GM18499 (cell line): ENCODE measurements at regions not wholly inside any gene's neighbourhood (a gene's known extent, or its start where the extent isn't known, plus 50 kb on each side); places are given as distances from the start of the nearest gene placed in this dataset.
"Not testable (repeated sequence)": the region's sequence is repeated elsewhere in the genome, so short reads cannot be mapped to it uniquely, and the experiment has no call there.

Experiments
- ATAC-seq: cut with Tn5 transposase; IDR thresholded peaks from one replicate; pipeline ENCODE4 v1.9.1; 2021; ENCODE audit warnings: moderate number of reproducible peaks; ENCODE audit not compliant: insufficient read depth, unreplicated experiment

DNA sequence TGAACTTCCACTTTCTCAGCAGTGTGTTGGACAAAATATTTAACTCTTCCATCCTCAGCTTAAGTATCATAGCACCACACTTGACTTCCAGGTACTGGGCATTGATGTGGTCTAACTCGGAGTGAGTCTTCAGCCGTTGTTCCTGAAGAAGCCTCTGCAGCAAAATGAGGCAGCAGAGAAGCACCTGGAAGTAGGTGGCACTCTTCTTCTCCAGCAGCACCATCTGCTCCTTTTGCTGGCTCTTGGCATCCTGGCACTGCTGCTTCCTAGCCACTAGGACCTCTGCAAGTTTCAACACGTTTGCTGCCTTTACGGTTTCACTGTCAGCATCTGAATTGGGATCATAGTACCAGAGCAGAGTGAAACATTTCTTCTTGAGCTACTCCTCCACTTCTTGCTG lies 162.5 kb upstream of the GORAB start:
- no peak for ATAC-seq

DNA sequence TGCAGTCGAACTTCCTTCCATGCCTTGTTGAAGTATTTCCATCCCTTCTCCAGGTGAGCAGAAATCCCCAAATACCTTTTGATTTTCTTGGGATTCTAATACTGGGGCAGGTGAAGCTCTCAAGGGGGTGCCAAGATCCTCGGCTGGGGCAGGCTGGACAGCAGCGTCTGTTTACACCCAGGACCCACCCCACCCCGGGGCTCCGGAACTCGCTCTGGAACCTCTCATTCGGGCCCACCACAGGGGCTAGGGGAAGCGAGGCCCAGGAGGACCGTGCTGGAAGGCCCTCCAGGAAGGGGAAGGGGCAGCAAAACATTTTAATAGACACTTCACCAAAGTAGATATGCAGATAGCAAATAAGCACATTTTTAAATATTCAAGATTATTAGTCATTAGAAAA lies 161.9 kb upstream of the GORAB start:
- ATAC-seq: no peak

DNA sequence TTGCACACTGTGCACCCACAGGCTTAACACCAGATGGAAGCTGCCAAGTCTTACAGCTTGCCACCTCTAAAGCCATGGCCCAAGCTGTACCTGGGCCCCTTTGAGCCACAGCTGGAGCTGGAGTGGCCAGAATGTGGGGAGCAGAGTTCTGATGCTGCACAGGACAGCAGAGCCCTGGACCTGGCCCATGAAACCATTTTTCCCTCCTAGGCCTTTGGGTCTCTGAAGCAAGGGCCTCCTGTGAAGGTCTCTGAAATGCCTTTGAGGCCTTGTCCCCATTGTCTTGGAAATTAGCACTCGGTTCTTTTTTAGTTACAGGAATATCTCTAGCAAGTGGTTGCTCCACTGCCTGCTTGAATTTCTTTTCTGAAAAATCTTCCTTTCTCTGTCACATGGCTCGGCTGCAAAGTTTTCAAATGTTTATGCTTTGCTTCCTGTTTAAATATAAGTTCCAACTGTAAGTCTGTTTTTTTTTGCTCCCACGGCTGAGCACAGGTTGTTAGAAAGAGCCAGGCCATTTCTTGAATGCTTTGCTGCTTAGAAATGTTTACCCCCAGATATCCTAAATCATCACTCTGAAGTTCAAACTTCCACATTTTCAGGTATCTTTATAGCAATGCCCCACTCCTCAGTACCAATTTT lies 156.8 kb upstream of the GORAB start:
- ATAC-seq: no peak

DNA sequence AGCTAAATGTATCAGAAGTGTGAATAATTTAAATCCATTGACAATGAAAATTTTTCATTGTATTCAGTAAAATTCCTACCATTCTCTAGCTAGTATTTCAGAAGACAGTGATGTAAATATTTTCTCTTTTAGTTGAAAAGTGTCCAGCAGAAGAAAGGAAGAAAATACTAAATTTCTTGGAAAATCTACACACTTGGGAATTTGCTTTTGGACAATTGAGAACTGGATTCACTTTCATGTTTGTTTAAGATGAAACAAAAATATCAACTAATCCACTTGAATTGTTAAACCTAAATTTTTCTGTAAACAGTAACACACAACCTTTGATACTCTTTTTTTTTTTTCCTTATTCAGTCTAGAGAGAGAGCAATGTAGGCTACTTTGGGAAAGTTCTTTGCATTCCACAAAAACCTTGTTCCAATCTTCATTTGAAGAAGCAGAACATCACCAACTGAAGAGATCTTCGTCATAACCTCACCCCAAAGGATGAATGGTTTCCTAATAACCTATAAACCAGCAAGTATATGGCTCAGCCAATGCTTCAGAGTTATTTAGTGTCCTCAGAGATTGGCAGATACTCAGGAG lies 155.1 kb upstream of the GORAB start:
- no peak for ATAC-seq

DNA sequence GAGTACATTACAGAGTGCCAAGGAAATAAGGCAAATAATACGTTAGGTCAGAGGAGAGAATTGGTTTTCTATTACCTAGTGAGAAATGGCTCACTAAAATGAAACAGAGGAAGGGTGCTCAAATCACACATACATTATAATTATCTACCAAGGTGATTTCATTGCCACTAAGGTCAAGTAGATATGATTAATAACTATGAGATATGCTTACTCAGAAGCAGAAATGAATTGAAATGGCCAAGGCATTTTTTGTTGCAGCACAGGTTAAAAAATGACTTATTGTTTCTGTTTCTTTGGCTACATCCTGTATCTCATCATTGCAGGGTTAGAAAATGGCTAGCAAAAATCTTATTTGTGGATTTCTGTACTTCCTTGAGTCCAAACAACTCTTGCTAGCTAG lies 154.5 kb upstream of the GORAB start:
- ATAC-seq: no peak

DNA sequence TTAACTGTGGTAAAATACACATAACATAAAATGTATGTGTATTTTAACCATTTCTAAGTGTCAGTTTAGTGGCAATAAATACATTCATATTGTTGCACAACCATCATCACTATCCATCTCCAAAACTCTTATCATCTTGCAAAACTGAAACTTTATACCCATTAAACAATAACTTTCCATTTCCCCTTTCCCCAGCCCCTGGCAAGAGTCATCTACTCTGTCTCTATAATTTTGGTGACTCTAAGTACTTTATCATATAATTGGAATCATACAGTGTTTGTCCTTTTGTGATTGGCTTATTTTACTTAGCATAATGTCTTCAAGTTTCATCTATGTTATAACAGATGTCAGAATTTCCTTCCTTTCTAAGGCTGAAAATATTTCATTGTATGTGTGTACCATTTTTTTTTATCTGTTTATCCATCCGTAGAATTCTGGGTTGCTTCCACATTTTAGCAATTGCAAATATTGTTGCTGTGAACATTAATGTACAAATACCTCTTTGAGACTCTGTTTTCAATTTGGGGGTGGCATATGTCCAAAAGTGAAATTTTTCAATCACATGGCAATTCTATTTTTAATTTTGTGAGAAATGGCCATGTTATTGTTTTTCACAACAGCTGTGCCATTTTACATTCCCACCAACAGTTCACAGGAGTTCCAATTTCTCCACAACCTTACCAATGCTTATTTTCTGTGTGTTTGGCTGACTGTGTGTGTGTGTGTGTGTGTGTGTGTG lies 153.9 kb upstream of the GORAB start:
- no peak for ATAC-seq

DNA sequence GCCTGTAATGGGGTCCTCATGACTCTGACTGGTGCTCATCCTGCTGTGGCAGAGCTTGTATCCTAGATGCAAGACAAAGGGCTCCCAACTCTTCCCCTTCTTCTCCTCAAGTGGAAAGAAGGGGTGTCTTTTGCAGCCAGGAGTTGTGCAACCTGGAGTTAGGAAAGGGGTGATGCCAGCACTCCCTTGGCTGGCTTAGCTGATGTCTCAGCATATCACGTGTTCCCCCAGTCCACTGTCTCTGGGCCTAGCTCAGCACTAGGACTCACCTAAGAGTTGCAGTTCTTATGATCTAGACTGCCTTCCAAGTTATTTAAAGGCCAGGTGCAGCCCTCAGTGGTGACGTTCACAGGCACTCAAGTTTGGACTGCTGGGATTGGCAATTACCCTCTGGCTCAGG lies 146.2 kb upstream of the GORAB start:
- no peak for ATAC-seq

DNA sequence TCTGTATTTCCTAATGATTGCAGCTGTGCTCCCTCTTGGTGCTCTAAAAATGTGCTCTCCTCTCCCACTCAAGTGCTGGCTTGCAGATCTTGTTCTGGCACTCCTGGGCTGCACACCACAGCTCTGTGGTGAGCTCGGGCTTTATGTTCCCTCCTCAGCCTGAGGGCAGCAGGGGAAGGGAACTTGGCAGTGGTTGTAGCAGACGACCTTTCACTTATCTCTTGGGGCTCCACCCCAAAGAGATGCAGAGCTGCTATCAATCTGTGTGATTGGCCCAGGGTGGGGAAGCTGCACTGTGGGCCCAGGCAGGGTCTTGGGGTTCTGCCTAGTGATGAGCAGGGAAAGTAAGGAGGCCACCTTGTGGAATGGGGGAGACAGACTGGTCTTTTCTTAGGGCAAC lies 143.5 kb upstream of the GORAB start:
- ATAC-seq: no peak

DNA sequence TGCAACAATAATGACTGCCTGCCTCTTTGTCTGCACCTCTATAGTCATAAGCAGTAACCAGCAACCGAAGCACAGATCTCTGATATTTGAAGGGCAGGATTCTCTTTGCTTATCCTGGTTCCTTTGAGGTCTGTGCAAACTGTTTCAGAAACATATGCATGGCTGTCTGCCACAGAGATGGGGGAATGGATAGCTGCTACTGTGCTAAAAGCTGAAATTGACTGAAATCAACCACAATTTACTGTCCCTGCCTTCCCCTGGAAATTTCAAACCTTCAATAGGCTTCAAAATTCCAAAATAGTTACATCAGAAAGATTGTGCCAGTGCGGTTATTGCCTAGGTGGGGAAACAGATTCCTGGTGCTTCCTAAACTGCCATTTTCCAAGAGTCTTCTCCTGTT lies 136.8 kb upstream of the GORAB start:
- ATAC-seq: no peak

DNA sequence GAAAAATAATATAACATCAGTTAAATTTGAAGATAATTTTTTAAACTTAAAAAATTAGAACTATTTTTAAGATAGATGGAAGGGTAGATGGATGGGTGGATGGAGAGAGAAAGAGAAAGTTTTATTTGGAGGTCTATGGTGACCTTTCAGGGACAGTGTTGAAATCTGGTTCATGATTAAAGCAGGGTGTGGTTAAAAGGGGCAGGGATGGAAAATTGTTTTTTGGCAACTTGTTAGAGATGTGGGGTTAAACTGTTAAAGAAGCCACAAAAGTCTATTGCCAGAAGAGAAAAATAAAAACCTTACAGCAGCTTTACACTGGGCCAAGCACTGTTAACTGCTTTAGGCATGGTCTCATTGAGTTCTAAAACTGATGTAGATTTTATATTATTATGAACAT lies 134.9 kb upstream of the GORAB start:
- no peak for ATAC-seq

DNA sequence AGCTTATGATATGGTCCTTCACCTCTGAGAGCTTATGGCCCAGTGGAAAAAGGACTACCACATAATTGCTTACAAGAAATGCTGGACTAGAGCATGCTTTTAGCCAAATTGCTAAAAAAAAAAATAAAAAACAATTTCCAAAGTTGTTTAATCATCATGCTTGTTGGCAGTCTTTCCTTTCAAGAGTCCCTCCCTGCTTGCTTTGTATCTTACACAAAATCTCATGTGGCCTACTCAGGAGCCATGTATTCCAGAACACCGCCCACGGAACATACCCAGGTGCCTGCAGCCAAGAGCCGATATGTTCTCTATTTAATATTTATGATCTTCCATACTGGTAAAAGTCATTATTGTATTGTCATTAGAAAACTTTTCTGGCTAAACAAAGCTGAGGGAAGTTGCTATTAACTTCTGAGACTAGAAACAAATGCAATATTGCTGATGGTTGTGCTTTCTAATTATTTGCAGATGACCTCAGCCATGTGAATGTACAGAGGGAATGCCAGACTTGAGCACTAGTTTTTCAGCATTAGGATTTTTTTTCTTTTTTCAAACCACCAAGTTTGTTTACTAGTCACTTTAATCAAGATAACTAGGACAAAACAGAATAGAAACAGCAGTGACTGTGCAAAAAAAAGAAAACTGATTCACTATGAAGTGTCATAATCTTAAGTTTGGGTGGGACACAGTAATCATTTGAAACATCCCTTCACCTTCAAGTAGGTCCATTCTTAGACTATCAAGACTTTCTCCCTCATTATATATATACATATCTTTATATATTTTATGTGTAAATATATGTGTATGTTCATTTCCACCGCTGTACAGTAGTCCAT lies 129.3 kb upstream of the GORAB start:
- no peak for ATAC-seq

DNA sequence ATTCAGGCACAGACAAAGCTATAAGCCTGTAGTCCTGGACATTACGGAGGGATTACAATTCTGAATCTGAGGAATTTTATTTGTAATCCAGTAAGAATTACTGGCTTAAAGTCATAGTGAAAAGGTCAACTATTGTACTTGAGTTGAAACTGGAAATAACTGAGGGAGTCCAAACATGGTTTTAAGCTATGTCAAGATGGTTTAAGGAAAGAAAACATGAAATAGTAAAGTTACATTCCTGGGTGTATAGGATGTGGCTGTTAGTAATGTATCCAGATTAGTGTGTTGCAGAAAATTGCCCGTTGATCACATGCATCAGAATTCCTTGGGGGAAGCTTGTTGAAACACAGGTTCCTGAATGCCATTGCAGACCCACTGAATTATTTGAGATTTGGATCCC lies 124.8 kb upstream of the GORAB start:
- no peak for ATAC-seq

DNA sequence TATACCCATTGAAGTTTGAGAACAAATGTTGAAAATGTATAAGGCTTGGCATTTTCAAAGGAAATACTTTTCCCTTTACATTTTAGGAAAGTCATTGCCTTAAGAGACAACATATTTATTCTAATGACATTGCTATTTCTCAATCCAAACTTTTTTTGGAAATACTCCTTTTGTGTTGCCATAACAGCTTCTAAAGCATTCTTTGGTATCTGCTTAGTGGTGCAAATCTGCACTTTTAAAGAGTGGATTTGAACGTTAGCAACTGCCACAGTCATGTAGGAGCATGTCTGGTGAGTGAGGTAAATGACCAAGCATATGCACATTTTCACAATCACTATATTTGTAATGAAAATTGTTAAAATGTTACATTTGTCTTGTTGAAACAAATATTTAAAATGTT lies 124.4 kb upstream of the GORAB start:
- no peak for ATAC-seq

DNA sequence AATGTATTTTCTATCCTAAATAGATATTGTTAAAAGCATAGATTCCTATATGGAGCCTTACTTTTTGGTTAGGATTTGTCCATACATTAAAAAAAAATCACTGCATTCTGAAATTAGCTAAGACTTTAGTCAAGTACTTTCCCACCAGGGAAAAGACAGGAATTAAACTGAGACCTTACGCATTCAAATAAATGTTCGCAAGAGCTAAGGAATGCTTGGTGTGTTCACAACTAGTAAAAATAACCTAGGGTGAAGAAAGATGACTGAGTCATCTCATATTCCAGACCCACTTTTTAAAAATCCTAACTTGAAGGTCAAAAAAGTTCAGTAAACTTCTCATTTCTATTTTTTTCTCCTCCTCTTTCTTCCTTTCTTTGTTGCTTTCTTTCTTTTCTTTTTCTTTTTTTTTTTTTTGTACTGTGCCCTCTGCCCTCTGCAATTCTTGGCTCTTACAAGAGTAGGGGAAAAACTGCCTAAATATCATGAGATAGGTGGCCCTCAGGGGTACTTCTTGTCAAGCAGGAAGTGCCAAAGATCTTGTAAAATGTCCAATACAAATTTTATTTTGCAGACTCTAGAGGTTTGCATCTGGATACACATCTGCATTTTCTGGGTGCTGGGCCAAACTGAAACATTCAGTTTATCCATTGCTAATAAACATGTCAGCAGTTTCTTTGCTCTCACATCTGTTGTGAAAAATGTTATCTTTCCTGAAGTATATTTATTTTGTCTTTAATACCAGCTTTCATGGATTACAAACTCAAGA lies 121.4 kb upstream of the GORAB start:
- no peak for ATAC-seq

DNA sequence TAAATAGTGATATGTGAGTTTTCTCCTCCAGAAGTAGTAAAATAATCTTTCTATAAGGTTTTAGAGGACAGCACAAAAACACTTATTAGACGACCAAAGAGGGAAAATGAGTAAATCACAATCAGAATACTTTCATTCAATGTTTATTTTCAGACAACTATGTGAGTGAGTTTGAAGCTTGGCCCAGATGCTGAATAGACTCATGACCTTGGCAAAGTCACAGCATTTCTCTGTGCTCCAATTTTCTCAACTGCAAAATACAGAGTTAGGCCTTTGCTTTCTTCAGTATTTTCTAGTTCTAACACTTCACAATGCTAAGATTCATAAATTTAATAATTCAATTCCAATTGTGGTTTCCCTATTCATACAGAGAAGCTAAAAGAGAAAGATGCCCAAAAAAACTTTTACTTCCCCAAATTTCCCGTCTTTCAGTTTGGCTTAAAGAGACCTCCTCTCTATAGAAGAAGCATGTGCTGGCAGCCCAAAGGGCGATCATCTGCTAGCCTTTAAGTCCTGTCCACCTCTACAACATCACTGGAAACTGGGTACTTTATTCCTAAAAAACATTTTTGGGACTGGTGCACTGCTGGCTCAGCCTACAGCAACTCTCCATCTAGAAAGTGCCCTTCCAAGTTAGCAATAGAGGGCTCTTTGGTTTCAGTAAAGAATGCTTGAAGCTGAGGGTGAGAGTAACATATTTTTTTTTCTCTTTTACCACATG lies 116.8 kb upstream of the GORAB start:
- no peak for ATAC-seq

DNA sequence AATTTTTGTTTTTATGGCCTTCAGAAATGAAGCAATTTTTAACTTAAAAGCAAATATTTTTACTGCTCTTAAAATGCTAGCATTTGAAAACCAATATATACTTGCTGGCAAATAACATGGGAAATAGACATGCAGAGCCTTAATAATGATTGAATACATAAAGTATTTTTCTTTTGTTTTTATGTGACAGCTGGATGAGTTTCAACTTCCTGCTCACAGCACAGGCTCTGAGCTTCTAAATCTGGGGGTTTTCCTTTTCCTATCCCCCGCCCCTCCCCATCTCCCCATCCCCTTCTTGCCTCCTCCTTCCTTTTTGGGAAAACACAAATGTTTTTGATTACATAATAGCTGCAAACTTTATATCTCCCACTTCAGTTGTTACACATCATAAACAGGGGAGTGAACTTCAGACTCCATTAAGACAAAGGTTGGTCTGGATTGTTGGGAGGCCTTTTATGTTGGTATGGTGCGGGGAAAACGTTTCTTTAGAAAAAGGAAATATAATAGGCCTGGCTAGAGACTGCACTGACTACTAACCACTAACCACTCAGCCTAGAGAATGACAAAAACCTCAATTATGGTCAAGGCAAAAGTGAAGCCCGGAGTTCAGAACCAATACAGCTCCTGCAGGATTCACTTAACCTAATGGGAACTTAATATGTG lies 116.1 kb upstream of the GORAB start:
- ATAC-seq: no peak

DNA sequence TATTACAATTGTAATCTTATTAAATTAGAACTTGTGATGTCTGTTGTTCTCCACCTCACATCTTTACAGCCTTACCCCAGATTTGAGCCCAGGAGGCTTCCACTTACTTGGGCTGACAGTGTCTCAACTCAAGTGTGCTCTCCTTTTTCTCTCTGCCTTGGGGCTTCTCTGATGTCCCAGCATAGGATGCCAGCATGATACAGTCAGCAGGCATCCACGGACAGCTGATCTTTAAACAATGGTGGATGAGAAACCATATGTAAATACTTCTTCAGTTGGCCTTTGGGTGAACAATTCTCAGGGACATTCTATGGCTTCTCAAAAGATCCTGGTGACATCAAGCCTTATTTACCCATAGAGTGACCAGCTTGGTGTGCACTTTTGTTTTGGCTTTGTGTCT lies 107.6 kb upstream of the GORAB start:
- ATAC-seq: no peak

DNA sequence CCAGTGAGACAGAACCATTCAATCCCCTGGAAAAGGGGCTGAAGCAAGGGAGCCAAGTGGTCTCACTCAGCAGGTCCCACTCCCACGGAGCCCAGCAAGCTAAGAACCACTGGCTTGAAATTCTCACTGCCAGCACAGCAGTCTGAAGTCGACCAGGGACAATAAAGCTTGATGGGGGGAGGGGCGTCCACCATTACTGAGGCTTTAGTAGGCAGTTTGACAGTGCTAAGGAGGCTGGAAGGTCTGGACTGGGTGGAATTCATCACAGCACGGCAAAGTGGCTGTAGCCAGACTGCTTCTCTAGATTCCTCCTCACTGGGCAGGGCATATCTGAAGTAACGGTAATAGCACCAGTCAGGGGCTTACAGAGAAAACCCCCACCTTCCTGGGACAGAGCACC lies 105.4 kb upstream of the GORAB start:
- ATAC-seq: no peak

DNA sequence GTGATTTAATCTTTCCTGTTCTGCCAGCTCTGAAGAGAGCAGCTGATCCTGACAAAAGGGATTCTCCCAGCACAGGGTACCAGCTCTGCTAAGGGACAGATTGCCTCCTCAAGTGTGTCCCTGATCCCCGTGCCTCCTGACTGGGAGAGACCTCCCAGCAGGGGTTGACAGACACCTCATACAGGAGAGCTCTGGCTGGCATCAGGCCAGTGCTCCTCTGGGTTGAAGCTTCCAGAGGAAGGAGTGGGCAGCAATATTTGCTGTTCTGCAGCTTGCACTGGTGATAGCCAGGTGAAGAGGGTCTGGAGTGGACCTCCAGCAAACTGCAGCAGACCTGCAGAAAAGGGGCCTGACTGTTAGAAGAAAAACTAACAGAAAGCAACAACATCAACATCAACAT lies 105.0 kb upstream of the GORAB start:
- not testable (repeated sequence) for ATAC-seq
